Activated T-cell treated with anti-CD3 and anti-CD28 coated beads for 1 hour (primary cell): ENCODE measurements at regions not wholly inside any gene's neighbourhood (a gene's known extent, or its start where the extent isn't known, plus 50 kb on each side); places are given as distances from the start of the nearest gene placed in this dataset.

Source experiments
- DNase-seq: peaks from one replicate; pipeline ENCODE4 v3.0.0-alpha.2; 2020; ENCODE audit warnings: low read depth

DNA sequence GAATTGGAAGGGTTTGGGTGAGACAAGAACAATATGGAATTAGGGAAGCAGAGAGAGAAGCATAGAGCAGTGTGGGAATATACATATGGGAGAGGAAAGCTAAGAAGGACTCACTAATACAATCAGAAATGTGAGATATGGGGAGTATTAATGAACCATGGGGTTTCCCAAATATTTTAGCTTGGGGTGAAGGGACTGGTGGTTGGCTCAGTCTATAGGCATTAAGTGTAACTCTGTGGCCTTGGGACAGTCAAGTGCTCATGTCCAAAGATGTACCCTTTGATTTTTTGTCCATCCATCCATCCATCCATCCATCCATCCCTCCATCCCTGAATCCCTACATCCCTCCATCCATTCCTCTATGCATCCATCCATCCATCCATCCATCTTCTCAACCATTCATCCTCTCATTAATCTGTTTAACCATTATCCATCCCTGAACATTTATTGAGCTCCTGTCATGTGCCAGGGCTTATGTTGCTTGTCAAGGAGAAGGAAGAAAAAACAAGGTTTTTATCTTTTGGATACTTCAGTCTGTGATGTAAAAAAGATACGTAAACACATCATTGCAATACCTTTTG is 263.4 kb upstream of the CHD6 start:
- DNase-seq = no peak

DNA sequence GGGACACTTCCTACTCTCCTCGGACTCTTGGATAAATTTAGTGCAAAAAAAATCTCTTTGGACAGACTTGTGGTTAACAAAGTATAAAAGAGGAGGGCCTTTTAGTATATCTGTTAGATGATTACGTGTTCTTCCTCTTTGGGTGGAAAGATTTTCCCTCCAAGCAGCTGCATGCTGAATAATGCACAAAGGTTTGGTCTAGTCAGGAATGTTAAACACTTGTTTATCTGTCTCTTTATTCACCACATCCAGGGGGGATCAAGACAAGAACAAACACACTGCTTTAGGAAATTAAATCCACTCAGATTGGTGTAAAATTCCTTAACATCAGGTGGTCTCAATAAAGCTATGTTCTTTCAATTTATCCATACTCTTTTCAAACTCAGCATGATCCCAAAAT is 260.9 kb upstream of the CHD6 start:
- DNase-seq = no peak

DNA sequence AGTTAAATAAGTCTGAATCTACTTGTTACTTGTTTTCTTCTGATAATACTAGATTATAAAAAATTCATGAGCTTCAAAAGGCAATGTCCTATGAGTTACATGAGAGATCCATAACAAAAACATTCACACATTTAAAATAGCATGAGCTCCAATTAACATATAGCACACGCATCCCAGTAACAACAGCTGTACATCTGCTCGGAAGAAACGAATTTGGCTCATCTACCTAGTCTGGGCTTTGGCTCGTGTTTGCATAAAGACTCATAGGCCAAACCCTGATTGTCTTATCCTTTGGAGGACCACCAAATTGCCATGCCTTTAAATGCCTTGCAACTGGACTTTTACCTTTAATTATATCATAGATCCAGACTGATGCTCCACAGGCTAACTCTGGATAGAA is 259.7 kb upstream of the CHD6 start:
- DNase-seq = no peak

DNA sequence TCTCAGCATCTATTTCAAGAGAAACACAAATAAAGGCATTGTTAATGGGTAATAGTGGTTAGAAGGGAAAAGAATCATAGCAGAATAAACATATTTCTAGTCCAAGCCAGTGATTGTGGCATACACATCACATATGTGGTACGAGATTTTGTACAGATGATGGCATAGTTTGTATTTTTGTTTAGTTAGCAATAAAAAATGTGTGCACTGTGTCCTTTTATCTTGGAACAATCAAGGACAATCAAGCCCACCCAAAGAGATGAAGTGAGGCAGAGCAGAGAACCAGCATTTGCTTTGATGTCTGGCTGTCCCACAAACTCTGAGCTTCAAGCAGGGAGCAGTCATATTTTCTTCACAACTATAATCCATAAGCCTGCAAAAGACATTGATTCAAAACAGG is 256.5 kb upstream of the CHD6 start:
- no peak for DNase-seq

DNA sequence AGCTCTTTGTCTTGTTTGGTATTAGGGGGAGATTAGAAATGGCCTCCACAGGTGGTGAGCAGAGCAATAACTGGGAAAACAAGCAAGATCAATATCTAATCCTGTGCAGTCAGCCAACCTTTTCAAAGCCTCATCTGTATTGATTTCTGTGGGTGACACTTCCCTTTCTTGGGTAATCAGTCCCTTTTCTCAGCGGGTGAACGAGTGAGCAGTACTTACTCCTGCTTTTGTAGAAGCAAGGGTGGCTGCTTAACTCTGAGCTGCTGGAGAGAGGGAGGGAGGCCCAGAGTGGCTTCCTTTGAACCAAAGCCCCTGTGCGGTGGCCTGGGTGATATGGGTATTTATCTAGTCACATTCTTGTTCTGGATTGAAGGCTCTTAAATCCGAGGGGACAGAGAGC is 254.8 kb upstream of the CHD6 start:
- no peak for DNase-seq

DNA sequence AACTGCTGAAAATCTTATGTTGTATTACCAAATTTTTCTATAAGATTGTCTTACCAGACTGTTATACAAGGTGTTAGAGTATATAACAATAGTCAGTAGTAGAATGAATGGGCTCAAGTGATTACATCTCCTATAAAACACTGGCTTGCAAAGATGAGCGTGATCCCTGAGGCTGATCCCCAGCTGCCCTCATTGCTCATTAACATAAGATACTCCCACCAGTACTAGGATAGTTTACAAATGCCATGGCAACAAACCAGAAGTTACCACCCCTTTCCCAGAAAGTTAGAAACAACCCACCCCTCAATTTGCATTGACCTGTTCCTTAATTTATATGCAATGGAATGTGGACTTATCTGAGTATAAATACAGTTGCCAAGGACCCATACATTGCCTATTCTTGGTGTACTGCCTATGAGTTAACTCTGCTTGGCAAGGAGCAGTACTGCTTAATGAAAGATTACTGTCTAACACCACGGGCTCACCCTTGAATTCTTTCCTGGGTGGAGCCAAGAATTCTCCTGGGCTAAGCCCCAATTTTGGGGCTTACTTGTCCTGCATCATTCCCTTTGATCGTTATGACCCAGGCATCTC is 252.8 kb upstream of the CHD6 start:
- DNase-seq = no peak

DNA sequence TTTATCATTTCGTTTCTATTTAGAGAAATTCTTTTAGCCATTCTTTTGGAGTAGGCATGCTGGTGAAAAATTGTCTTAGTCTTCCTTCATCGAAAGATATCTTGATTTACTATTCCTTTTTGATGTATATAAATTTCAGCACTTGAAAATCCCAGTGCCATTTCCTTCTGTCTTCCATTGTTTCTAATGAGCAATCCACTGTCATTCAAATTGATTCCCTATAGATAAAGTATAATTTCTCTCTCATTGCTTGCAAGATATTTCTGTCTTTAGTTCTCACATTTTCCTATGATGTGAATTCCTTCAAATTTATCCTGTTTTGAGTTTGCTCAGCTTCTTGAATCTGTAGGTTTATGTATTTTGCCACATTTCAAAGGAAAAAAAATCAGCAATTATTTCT is 251.1 kb upstream of the CHD6 start:
- no peak for DNase-seq

DNA sequence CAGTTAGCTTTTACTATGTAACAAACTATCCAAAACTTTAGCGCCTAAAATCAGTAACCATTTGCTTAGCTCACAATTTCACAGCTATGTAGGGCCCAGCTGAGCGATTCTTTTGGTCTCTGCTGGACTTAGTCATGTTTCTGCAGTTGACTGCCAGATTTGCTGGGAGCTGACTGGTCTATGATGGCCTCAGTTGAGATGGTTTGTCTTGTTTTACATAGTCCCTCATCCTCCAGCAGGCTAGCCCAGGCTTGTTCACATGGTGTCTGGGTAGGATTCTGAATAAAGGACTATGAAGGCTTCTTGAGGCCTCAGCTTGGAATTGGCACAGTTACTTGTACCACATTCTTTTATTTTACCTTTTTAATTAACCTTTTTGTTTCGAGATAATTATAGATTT is 247.8 kb upstream of the CHD6 start:
- DNase-seq = no peak

DNA sequence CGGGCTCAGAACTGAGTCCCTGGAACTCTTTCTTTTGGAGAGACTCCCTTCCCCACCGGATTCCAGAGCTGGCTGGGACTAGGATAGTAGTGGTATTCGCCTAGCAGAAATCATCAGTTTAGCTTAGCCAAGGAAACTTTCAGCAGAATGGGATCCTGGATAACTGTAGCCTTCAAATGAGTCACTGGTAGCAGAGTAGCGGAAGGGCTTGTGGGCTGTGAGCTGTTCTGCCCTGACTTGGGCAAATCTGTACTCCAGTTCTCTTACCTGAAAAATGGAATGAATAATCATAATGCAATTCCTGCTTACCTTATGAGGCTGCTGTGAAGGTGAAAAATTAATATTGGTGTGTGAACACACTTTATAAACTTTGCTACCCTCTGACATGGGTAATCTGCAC is 244.3 kb upstream of the CHD6 start:
- no peak for DNase-seq

DNA sequence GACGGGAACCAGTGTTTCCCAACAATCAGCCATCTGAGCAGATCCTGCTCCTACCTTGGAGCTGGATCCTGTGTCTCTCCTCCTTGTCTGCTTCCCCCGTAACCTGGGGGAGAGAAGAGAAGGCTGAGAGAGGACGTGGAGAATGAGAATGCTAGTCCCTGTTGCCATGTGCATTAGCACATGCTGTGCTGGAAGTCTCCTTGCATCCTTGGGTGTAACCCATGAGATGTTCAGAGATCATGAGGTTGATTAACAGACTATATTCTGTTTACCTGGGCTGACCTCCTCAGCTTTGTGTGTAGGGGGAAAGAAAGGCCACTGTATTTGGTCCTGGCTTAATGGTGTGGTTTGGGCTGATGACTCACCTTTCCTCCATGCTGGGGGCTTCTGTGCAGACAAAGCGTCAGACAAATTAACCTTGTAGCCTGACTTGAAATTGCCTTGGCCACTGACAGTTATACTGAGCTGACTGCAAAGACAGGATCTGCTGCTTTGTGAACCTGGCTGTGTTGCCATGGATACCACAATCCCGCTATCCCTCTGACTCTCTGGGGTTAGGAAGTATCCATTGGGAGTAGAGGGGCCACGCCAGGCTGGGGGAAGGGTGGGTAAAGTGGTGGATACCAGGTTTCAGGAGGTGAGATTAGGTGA is 243.7 kb upstream of the CHD6 start:
- DNase-seq = no peak

DNA sequence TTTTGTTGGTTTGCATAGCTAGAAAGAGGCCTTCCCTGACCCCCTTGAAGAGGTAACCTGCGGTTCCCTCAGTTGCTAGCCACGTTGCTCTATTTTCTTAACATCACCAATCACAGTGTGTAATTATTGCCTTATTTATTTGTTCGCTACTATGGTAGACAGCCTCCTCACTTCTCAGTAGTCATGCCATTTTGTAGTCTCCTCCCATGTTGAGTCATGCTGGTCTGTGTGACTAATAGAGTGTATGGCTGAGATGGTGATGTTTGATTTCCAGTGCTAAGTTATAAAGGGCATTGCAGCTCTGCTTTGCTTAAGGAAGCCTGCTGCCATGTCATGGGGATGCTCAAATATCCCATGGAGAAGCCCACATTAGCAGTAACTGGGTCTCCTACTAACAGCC is 236.6 kb upstream of the CHD6 start:
- no peak for DNase-seq

DNA sequence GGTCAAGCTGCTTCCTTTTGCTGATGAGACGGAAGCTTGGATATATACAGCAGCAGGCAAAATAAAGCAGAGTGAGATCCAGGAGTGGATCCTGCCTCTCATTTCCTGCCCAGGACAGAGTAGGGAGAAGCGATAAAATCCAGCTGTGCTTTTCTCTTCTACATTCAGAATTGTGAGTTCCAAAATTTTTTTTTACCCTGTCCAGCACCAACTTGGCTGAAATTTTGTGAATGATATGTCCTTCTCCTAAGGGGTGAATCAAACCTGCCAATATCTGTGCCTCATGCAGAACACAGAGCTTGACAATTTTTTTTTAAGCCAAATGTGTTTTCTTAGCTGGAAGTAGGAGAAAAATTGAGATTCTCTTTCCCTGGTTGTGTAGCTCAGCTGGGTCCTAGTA is 235.6 kb upstream of the CHD6 start:
- DNase-seq = no peak

DNA sequence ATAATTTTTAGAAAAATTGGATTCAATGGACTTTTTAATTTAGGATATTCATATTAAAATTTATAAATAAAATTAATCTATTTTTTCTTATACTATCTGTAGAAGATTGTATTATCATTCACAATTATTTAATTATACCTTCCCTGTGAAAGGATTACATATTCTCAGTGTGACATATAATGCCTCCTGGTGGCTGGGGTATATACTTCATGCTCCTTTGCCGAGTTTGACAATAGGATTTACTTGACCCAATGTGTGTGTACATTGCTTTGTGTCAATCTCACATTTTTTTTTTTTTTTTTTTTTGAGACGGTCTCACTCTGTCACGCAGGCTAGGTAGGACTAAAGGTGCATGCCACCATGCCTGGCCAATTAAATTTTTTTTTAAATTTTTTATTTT is 230.0 kb upstream of the CHD6 start:
- DNase-seq = no peak

DNA sequence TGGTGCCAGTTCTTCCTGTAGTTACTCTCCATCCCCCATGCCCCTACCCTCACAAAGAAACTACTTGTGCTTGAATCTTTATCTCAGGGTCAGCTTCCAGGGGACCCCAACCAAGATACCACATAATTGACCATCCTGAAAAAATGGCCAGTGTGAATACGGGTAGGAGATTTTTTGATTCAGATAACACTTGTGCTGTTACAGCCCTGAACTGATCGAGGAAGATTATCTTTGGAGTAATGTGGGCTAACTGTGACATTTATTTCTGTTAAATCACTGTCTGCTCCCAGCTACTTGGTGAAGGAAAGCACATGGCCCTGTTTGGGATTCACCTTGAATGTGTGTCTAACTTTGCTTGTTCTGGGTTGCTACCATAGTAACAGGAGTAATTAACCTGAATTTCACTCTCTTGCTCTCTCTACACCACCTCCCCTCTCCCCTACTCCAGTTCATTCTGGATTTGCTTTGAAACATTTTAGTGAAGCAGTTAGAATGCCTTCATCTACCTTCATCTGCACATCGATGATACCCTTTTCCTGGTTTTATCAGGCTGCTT is 219.6 kb upstream of the CHD6 start:
- no peak for DNase-seq

DNA sequence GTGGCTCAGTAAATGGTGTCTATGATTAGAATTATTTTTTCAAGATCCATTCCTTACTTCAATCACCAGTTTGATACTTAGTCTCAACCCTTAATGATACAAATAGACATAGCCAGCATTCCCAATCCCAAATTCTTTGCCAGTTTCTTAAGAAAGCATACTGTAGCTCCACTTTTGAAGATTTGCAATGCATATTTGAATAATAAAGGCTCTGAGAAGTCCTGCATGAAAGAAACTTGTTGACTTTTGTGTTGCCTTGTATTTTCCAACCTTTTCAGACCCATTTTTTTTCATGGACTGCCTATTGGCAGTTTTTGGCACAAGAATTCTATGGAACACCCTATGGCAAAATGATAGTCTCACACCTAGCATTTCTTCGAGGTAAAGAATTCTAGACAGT is 215.6 kb upstream of the CHD6 start:
- DNase-seq = no peak

DNA sequence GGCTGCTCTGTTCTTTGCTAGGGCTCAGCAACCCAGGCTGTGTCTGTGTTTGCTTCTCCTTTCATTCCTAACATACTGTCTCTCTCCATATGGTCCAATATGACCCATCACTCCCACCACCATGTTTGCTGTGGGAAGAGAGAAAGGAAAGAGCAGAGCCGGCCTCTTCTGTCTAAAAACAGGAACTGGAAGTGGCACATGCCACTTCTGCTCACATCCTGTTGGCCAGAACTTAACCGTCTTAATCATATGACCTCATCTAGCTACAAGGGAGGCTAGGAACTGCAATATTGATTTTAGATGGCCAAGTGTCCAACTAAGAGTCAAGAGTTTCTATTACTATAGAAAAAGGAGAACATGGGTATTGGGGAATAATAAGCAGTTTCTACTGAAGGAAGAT is 212.5 kb upstream of the CHD6 start:
- no peak for DNase-seq

DNA sequence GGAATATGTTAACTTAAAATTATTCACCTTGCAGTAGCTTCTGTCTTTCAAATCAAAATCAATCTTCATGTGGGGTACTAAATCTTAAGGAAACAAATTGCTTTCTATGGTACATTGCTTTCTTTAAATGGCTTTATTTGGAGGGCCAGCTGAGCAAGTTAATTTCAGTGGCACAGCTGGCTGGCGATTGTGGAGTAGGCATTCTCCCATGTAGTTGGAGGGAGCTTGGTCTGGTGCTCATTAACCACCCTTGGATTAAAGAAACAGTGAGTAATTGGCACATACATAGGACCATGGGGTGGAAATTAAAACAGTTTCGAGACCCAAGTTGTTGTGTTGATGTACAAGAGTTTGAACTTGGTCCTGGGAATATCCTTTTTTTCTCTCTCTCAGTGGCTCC is 201.3 kb upstream of the CHD6 start:
- DNase-seq = no peak

DNA sequence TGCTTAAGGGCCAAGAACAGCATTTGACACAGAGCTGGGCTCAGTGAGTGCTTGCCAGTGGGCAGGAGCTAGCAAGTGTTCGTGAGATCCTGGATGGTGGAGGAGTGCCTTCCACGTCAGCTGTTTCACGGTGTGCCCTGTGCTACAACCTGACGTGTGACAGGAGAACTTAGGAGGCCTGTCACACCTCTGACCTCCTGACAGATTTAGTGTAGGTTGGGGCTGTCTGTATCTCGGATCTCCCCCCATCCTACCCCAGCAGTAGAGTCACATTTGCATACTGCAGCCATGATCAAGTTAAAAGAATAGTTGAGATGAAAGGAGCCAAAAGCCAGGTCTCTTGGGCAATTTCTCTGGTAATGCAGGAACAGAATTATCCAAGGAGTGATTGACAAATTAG is 200.8 kb upstream of the CHD6 start:
- DNase-seq = no peak

DNA sequence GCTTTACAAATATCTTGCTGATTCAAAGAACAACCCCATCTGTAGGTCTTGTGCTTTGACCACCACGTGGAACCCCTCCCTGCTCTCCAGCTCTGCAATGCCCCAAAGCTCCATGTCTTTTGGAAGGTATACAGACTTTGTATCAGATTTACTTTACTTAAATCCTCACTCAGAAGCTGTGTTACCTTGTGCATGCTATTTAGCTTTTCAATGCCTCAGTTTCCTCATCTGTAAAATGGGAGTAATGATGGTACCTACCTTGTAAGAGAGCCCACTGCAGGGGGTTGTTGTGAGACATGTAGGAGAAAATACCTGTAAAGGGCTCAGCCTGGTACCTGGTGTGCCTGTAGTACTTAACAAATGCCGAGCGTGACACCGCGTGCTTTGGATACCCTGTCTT is 200.2 kb upstream of the CHD6 start:
- no peak for DNase-seq

DNA sequence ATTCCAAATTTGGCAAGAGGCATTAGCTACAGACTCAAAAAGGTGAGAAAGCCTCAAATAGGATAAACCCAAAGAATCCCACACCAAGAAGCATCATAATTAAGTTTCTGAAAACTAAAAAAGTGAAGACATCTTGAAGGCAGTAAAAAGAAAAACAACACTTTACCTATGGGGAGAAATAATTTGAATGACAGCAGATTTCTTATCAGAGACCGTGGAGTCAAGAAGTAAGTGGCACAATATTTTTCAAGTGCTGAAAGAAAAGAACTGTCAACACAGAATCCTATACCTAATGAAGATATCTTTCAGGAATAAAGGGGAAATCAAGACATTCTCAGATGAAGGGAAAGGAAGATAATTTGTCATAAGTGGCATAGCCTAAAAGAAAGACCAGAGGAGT is 193.3 kb upstream of the CHD6 start:
- no peak for DNase-seq

DNA sequence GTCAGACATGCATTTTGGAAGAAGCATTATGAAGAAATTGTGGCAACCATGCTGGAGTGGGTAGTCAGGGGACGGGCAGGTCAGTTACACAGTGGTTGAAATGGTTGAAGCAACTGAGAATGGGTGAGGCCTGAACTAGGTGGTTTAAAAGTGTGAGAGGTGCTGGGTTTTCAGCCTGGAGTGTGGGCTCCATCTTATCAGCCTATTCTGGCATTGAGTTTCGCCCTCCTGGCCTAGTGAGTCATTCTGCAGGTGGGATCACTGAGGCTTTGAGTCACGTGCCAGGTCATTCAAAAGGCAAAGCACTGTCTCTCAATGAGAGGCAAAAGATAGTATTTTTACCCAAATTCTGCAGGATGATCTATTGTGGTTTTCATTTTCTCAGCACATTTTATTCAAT is 181.9 kb upstream of the CHD6 start:
- no peak for DNase-seq

DNA sequence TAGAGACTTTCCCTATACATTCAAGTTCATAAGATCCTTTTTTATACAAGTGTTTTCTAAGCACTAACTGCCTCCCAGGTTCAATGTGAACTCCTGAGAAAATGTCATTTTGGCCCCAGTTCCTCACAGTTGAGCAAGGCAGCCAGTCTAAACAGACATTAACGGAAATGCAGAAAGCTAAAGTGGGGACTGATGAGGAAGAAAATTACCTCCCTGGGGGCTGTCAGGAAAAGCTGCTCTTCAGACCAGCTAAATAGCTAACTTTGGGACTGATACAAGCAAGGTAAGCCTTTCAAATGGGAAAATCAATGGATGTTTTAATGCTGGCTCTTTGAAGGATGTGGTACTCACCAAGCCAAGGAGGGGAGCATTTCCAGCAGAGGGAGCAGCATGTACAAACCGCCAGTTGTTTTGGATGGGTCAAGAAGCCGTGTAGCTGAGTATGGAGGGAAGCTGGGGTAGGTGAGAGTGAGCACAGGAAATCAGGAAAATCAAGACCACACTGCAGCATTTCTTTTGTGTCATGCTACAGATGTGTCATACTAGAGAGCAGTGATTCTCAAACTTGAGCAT is 180.8 kb upstream of the CHD6 start:
- DNase-seq = no peak

DNA sequence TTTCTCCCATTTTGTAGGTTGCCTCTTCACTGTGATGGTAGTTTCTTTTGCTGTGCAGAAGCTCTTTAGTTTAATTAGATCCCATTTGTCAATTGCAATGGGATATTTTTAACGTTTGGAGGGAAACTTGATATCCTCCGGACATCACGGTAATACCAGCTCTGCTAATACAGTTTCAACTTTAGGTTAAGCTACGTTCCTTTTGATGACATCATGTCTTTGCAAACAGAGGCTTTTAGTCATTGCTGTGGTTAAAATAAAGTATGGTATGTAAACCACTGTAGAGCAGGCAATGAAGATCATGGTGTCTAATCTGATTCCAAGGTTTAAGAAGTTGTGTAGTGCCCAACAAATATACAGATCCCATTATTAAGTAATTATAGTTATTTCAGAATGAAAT is 168.0 kb upstream of the CHD6 start:
- no peak for DNase-seq
